ENCODE measurements at regions not wholly inside any gene's neighbourhood (a gene's known extent, or its start where the extent isn't known, plus 50 kb on each side); places are given as distances from the start of the nearest gene placed in this dataset.

DNA sequence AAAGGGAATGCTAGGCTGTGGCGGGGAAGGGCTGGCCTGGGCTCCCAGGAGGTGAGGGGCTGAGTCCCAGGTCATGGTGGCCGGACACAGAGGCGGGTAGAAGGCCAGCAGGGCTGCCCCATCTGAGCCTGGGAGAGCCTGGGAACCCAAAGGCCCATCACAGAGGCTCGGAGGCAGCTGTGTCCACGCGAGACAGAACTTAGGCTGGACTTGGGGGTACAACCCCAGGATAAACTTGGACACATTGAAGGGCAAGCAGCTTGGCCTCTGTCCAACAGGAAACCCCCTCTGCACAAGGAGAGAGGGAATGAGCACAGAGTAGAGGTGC lies 95.9 kb downstream of the ZFP36L2 start:
- TF ChIP-seq, protein P1, sequence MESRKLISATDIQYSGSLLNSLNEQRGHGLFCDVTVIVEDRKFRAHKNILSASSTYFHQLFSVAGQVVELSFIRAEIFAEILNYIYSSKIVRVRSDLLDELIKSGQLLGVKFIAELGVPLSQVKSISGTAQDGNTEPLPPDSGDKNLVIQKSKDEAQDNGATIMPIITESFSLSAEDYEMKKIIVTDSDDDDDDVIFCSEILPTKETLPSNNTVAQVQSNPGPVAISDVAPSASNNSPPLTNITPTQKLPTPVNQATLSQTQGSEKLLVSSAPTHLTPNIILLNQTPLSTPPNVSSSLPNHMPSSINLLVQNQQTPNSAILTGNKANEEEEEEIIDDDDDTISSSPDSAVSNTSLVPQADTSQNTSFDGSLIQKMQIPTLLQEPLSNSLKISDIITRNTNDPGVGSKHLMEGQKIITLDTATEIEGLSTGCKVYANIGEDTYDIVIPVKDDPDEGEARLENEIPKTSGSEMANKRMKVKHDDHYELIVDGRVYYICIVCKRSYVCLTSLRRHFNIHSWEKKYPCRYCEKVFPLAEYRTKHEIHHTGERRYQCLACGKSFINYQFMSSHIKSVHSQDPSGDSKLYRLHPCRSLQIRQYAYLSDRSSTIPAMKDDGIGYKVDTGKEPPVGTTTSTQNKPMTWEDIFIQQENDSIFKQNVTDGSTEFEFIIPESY (IDR thresholded peaks at IDR 0.05; ENCODE audit: extremely low read depth, insufficient replicate concordance, low read length), result no peak
- no peak for TF ChIP-seq POLR2AphosphoS5 (IDR thresholded peaks at IDR 0.05; ENCODE audit: low read depth, low read length)
- TF ChIP-seq, protein P2, sequence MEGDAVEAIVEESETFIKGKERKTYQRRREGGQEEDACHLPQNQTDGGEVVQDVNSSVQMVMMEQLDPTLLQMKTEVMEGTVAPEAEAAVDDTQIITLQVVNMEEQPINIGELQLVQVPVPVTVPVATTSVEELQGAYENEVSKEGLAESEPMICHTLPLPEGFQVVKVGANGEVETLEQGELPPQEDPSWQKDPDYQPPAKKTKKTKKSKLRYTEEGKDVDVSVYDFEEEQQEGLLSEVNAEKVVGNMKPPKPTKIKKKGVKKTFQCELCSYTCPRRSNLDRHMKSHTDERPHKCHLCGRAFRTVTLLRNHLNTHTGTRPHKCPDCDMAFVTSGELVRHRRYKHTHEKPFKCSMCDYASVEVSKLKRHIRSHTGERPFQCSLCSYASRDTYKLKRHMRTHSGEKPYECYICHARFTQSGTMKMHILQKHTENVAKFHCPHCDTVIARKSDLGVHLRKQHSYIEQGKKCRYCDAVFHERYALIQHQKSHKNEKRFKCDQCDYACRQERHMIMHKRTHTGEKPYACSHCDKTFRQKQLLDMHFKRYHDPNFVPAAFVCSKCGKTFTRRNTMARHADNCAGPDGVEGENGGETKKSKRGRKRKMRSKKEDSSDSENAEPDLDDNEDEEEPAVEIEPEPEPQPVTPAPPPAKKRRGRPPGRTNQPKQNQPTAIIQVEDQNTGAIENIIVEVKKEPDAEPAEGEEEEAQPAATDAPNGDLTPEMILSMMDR (IDR thresholded peaks at IDR 0.05 in 2 of 3, conservative IDR thresholded peaks at IDR 0.05 in 1 of 3; ENCODE audit: borderline replicate concordance in 1 of 3, insufficient read depth in 1 of 3, low read depth in 2 of 3, low read length in 2 of 3), result no peak
- TF ChIP-seq RAD21 (IDR thresholded peaks at IDR 0.05; ENCODE audit: low read depth), result no peak
- no peak for TF ChIP-seq POLR2A (IDR thresholded peaks at IDR 0.05; ENCODE audit: borderline replicate concordance, extremely low read depth, insufficient read depth, insufficient read length)
- TF ChIP-seq EZH2 (IDR thresholded peaks at IDR 0.05), result no peak
- no peak for TF ChIP-seq JUND (IDR thresholded peaks at IDR 0.05)
- TF ChIP-seq CEBPB (IDR thresholded peaks at IDR 0.05; ENCODE audit: low read depth), result no peak
- no peak for TF ChIP-seq YY1 (IDR thresholded peaks at IDR 0.05; ENCODE audit: extremely low read depth, insufficient replicate concordance, low read depth, low read length)
- TF ChIP-seq, protein P3, sequence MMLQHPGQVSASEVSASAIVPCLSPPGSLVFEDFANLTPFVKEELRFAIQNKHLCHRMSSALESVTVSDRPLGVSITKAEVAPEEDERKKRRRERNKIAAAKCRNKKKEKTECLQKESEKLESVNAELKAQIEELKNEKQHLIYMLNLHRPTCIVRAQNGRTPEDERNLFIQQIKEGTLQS (IDR thresholded peaks at IDR 0.05), result no peak
- no peak for TF ChIP-seq EGR1 (IDR thresholded peaks at IDR 0.05; ENCODE audit: low read depth)
- TF ChIP-seq TCF7L2 (IDR thresholded peaks at IDR 0.05; ENCODE audit: borderline replicate concordance, extremely low read depth, insufficient read depth, insufficient read length), result no peak
- TF ChIP-seq SP1 (IDR thresholded peaks at IDR 0.05; ENCODE audit: low read depth), result no peak
